ENCODE measurements at regions not wholly inside any gene's neighbourhood (a gene's known extent, or its start where the extent isn't known, plus 50 kb on each side); places are given as distances from the start of the nearest gene placed in this dataset.

DNA sequence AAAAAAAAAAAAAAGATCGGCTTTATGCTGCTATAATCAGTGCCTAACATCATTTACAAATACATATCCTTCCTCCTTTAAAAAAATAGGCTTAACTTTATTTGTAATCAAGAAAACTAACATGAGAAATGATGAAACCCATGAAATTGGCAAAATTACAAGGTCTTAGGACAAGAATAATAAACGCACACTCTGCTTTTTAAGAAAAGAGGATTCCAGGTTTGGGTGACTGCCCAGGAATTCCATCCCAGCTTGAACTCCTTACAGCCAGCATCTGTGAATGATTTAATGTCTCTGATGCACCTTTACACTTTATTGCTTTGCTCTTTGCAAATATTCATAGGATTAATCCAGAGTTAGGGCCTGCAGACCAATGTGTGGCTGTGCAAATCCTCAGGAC lies 196.0 kb downstream of the CBLN1 start:
- H3K4me3 ChIP-seq (ENCODE audit: low read length) = no peak overlapping the region
- no peak for DNase-seq (ENCODE audit: low read depth, low spot score)

DNA sequence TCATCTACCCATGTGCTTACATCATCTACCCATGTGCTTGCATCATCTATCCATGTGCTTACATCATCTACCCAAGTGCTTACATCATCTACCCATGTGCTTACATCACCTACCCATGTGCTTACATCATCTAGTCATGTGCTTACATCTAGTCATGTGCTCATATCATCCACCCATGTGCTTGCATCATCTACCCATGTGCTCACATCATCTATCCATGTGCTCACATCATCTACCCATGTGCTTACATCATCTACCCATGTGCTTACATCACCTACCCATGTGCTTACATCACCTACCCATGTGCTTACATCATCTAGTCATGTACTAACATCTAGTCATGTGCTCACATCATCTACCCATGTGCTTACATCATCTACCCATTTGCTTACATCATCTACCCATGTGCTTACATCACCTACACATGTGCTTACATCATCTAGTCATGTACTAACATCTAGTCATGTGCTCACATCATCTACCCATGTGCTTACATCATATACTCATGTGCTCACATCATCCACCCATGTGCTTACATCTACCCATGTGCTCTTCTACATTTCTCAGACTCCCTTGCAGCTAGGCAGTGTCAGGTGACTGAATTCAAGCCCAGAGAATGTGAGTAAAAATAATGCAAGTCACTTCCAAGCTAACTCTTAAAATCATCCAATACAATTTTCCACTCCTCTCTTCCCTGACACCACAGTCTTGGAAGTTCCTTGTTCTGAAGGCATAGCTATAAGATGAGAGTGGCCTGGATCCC lies 196.8 kb downstream of the CBLN1 start:
- DNase-seq (ENCODE audit: low read depth, low spot score) = no peak
- no peak overlapping the region for H3K4me3 ChIP-seq (ENCODE audit: low read length)

DNA sequence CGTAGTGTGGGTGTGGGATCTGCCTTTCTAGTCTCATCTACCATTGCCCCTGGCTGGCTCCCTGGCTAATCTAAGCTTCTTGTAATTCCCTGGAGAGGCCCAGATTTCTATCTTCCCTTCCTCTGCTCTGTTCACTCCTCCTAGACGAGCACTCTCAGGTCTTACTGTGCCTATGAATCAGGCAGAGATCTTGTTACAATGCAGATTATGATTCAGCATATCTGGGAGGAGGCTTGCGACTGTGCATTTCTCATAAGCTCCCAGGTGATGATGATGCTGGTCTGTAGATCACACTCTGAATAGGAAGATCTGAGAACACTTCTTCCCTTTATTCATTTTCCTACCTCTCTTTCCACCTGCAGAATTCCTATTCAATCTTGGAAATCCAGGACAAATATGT lies 200.1 kb downstream of the CBLN1 start:
- no peak for DNase-seq (ENCODE audit: low read depth, low spot score)
- H3K4me3 ChIP-seq (ENCODE audit: low read length) = no peak overlapping the region

DNA sequence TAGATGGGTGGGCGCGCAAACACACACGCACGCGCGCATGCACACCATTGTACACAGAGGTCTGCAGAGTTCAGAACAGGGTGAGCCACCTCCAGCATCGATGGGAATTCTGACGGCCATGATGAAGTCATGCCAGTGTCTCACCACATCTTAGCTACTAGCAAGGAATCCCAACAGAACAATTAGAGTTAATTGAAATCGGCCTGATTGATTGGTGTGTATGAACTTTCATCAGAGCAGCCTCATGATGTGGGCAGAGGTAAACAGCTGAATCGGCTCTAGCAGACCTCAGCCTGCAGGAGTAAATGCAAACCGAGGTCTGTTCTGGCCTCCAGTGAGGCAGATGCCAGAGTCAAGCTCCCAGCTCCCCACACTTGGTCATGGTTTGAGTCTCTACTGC lies 200.6 kb downstream of the CBLN1 start:
- H3K4me3 ChIP-seq (ENCODE audit: low read length) = no peak overlapping the region
- no peak for DNase-seq (ENCODE audit: low read depth, low spot score)

DNA sequence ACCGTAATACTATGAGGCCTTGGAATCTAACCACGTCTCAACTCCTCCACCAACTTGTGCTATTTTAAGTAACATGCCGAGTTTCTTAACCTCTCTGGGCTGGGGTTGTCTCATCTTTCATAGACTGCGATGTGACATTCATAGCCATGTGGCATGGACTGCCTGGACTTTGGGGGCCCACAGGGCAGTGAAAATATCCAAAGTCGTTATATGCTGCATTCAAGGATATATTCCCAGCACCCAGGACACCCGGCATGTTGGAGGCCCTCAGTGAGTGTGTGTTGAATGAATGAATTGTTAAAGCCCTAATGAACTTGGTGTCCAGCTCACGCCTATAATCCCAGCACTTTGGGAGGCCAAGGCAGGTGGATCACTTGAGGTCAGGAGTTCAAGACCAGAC lies 203.1 kb downstream of the CBLN1 start:
- H3K4me3 ChIP-seq (ENCODE audit: low read length) = no peak overlapping the region
- DNase-seq (ENCODE audit: low read depth, low spot score) = no peak

DNA sequence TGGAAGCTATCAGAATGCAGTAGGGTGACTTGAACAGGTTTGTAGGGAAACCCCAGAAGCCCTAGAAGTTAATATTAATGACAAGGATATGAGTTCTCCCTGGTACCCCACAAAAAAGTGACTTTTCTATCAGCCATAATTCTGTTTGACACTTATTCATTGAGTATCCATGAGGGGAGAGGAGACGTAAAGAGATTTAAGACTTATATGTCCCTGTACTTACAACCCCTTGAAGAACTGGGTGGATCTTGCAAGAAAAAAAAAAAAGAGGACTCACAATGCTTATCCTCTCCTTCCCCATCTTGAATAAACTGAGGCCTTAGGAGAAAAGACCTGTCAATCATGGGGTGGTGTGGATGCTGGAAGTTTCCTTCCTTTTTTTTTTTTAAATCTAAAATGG lies 203.5 kb downstream of the CBLN1 start:
- no peak for DNase-seq (ENCODE audit: low read depth, low spot score)

DNA sequence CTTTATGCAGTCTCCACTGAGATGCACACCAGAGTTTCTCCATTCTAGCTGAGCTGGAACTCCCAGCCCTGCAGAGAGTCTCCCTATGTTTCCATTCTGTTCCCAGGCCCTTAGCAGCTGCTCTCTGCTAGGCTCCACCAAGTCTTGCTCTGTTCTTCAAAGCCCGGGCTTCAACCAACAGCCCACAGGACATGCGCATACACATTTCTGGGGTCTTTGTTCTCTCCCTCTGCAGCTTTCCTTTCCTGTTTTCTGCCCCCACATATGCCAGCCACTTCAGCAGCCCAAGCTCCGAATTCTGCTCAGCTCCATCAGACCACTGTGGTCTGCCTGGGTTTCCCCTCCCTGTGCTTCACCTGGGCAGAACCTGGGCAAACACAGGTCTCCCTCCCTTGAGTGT lies 205.9 kb downstream of the CBLN1 start:
- H3K4me3 ChIP-seq (ENCODE audit: low read length) = no peak overlapping the region
- no peak for DNase-seq (ENCODE audit: low read depth, low spot score)

More for the DNA sequence above, 203.5 kb downstream of the CBLN1 start:
- no peak overlapping the region for H3K4me3 ChIP-seq (ENCODE audit: low read length)

DNA sequence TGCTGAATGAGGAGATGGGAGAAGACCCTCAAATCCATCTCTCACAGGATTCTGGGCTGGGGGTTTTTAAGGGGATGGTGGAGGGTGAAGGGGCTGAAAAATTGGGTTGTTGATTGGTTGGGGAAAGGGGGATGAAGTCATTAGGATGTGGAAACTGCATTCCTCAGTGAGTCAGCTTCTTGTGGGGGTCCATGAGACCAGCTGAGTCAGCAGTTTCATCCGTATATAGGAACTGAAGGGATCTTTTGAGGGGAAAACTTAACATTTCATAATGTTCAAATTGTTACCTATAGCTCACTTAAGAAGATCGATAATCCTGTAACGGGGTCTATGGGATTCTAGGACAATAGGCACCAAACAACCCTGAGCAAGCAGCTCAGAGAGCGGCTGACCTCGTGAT lies 213.4 kb downstream of the CBLN1 start:
- H3K4me3 ChIP-seq (ENCODE audit: low read length) = no peak overlapping the region
- no peak for DNase-seq (ENCODE audit: low read depth, low spot score)

DNA sequence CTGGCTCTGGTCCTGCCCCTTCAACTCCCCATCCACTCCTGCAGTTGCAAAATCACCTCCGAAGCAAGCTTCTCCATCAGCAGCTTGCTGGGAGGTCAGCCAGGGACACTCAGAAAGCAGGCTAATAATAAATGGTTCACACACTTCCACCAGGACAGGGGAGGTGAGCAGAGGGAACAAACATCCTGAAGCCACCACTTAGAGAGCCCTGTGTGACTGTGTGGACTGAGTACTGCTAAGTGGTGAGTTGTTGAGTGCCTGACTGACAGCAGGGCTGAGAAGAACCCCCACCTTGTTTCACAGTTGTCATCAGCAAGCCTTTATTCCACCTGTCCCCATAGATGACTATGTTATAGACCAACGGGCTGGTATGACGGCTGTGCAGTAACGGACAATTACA lies 213.9 kb downstream of the CBLN1 start:
- DNase-seq (ENCODE audit: low read depth, low spot score) = no peak
- no peak overlapping the region for H3K4me3 ChIP-seq (ENCODE audit: low read length)

DNA sequence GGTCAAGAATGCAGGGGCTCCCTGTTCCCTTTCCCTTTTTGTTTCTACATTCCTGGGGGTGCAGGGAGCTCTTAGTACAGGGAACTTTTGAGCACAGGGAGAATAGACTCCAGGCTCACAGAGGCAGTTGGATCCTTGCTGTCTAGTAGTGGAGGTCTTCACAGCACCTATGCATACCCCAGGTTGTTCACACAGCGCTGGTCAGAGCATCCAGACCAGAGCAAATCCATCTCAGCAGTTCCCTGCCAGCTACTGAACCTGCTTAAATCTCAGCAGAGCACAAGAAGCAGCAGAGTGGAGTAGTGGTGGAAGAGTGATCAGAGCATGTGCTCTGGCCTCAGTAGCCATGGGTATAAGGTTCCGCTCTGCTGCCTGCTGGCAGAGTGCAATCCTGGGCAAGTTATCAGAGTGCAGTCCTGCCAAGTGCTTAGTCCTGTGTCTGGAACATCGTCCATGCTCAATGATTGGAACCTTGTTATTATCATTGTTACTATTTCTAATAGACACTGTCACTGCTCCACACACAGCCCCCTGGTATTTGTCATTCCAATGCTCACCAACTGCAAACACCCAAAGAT lies 220.4 kb downstream of the CBLN1 start:
- DNase-seq (ENCODE audit: low read depth, low spot score) = no peak

DNA sequence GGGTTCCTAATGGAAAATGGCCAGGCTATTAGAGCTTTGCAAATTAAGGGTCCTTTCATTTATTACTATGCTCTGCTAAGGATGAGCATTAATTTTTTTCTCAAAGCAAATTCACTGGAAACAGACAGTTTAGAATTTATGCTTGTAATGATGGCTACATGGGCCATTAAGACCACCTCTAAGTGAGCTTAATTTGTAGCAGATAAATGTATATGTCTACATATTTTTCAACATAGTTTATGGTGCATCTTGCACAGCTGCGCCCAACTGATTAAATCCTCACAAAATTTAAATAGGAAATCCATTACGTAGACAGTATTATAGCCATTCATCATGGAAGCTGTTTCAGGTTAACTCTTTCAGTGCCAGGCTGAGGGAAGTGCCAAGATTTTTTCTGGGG lies 220.9 kb downstream of the CBLN1 start:
- H3K4me3 ChIP-seq (ENCODE audit: low read length) = no peak overlapping the region
- no peak for DNase-seq (ENCODE audit: low read depth, low spot score)

More for the DNA sequence above, 220.4 kb downstream of the CBLN1 start:
- no peak overlapping the region for H3K4me3 ChIP-seq (ENCODE audit: low read length)

DNA sequence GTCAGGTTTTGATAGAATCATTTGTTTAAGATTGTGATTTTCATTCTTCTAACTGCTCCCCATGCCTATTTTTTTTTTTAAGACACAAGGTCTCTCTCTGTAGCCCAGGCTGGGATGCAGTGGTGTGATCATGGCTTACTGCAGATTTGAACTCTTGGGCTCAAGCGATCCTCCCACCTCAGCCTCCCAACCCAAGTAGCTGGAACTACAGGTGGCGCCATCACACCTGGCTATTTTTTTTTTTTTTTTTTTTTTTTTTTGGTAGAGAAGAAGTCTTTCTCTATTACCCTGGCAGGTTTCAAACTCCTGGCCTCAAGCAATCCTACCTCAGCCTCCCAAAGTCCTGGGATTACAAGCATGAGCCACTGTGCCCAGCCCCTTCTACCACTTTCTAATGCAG lies 223.3 kb downstream of the CBLN1 start:
- no peak for DNase-seq (ENCODE audit: low read depth, low spot score)
- no peak overlapping the region for H3K4me3 ChIP-seq (ENCODE audit: low read length)

DNA sequence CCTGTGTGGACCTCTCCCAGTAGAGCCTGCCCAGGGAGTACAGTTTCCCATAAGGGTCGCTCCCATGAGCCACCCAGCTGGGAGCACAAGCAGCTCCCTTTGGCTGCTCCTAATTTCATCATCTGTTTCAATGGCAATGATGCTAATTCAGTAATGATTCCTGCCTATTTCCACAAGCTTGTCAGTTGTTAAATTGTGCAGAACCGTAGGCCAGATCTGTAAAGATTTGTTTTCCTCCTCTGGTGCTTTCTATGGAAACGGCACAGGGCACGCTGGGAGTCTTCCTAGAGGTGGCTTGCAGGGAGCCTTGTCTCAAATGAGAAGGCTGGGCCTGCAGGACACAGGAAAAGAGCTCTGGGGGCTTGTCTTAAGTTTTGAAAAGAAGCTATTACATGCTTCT lies 223.7 kb downstream of the CBLN1 start:
- no peak for DNase-seq (ENCODE audit: low read depth, low spot score)
- no peak overlapping the region for H3K4me3 ChIP-seq (ENCODE audit: low read length)

DNA sequence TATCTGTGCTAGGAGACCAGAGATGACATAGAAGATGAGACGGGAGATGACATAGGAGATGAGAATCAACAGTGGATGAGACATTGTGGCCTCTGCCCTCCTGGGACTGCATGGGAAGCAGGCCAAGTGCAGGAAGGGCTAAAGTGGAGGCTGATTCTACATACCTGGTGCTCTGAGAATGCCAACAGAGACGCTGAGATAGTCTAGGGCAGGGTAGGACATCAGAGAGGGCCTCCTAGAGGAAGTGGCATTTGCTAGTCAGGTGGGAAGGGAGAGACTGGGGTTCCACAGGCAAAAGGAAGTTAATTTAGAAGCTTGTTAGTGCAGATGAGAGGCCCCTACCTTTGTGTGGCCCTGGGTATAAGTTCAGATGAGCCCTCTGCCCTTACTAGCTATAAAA lies 224.2 kb downstream of the CBLN1 start:
- no peak overlapping the region for H3K4me3 ChIP-seq (ENCODE audit: low read length)
- DNase-seq (ENCODE audit: low read depth, low spot score) = no peak

DNA sequence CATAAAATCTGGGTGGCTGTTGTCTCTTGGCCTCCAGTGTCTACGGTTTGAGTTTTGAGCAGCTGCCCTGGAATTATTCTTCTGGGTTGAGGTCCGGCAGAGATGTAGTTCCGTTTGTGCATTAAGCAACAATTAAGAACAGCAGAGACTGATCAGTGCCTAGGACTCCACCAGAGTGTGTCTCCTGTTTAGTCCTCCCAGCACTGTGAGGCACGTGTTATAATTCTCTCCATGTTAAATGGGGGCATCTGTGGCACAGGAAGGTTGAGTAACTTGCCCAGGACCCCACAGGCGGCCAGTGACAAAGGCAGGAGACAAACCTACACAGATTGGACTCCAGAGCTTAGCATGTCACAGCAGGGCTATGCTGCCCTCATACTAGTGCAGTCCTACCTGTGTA lies 225.1 kb downstream of the CBLN1 start:
- DNase-seq (ENCODE audit: low read depth, low spot score) = no peak
- H3K4me3 ChIP-seq (ENCODE audit: low read length) = no peak overlapping the region

DNA sequence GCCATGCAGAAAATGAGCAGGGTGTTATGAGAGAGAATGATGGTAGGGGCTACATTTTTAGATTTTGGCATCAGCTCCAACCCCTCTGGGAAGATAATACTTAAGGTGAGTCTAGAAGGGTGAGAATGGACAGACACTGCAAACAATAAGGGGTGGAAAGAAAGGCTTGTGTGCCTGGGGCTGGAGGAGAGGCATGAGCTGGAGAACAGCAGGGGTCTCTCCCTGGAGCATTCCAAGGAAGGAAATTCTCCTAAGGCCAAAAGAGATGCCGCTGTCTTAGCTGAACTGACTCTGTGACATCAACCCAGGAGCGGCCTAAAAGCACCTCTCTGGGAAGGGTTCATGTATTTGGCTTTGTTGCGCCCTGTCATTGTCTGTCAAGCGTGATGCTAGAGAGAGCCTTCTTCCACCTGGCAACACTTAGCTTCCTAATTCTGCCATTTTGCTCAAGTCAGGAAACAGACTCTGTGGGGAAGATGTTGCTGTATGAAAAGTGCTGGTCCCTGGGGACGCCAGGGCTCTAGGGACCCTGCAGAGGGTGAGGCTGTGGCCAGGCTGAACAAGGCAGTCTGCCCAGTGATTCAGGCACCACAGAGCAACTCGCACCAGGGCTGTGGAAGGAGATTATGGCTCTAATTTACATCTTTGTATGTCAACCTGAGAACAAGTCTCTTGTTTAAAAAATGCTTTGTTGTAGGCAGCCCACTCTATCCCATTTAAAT lies 225.7 kb downstream of the CBLN1 start:
- no peak for DNase-seq (ENCODE audit: low read depth, low spot score)
- H3K4me3 ChIP-seq (ENCODE audit: low read length) = no peak overlapping the region

DNA sequence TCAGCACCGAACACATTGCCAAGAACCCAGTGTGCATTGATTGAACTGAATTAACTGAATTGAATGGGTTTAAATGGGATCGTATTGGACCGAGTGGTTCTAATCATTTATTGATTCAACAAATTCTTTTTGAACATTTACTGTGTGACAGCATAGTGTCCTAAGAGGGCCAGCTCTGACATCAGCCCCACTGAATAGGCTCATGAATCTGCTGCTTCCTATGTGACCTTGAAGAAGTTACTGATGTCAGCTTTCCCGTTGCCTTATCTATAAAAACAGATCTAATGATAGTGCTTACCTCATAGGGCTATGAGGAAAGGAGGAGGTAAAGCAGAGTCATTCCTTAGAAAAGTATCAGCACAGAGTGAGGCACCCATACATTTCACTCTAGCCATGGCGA lies 226.3 kb downstream of the CBLN1 start:
- H3K4me3 ChIP-seq (ENCODE audit: low read length) = no peak overlapping the region
- DNase-seq (ENCODE audit: low read depth, low spot score) = no peak

DNA sequence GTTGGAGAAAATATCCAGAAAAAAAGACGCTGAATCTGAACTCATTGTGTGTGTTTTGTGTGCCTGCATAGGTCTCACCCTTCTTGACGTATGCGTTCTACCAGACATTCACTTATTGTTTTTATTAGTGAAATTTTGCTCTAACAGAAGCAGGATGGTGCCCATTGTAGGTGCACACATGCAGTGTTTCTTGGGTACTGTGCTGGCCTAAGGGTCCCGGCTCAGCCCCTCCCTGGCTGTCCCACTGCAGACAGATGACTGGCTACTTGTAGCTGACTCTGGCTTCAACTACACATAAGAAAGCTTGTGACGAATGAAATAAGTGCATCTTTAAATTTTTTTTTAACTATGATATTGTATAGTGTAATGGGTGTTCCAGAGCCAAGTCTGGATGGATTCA lies 227.0 kb downstream of the CBLN1 start:
- no peak overlapping the region for H3K4me3 ChIP-seq (ENCODE audit: low read length)
- DNase-seq (ENCODE audit: low read depth, low spot score) = no peak

DNA sequence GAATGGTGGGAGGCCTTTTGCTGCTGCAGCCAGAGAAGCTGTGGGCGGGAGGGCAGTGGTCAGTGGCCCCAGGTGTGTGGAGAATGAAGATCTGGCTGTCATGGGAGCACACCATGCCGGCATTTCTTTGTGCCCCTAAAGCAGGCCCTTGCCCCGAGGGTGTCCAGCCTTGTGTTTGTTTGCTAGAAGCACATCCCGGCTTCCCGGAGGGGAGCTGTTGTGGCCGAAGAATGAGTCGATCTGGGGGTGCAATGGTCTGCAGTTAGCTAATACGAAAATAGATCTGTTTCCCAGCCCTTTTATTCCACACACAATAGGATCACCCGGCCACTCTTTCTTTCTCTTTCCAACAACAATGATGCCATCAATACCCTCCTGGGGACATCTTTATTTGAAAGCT lies 228.8 kb downstream of the CBLN1 start:
- DNase-seq (ENCODE audit: low read depth, low spot score) = no peak
- no peak overlapping the region for H3K4me3 ChIP-seq (ENCODE audit: low read length)

DNA sequence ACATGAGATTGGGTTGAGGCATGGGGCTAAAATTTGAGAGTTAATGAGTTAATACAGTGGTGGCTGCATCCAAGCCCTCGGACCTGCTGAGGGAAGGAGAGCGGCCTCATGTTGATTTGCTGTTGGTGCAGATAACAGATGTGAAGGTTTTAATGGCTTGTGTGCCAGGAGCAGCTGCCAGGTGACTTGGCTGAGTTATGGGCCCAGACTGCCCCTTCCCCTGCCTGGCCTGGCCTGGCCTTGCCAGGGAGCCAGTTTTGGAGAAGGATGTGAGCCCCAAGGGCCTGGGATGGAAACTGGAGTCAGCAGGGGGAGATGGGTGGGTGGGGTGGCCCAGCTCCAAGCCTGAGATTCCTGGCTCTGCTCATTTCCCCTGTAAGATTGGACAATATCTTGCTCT lies 230.1 kb downstream of the CBLN1 start:
- no peak for DNase-seq (ENCODE audit: low read depth, low spot score)
- no peak overlapping the region for H3K4me3 ChIP-seq (ENCODE audit: low read length)

DNA sequence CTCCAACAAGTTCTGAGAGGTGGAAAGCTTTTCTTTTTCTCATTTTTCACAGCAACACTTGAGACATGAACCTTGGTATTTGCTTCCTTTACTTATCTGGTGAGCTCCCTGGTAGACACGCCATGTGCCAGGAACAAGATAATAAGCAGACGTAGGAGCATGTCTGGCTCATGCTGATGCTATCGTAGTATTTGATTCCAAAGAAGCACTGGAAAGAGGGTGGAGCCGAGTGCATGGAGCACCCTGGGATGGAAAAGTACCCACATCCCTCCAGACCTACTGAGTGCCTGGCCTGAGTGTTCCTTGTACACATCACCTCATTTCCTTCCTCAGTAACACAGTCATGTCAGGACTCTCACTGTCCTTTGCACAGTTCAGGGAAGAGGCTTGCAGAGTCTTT lies 231.0 kb downstream of the CBLN1 start:
- no peak for DNase-seq (ENCODE audit: low read depth, low spot score)
- no peak overlapping the region for H3K4me3 ChIP-seq (ENCODE audit: low read length)
